Left renal cortex interstitium (tissue), 4 donors: ENCODE measurements at regions not wholly inside any gene's neighbourhood (a gene's known extent, or its start where the extent isn't known, plus 50 kb on each side); places are given as distances from the start of the nearest gene placed in this dataset.
"Not testable (repeated sequence)": the region's sequence is repeated elsewhere in the genome, so short reads cannot be mapped to it uniquely, and the experiment has no call there.

Source experiments
- DNase-seq, 4 donors: peaks; one replicate each; pipeline ENCODE4 v3.0.0-alpha.2; 2013; ENCODE audit warnings: low read depth in 4 of 4, low spot score in 2 of 4, missing footprints in 1 of 4

GRCh38 chr9:41367301-41367700 lies 178.2 kb upstream of the ZNG1F start:
- not testable (repeated sequence) for DNase-seq

- DNase-seq, result not testable (repeated sequence)
Measured at GRCh38 chr9:41361790-41362189, 172.7 kb upstream of the ZNG1F start.

DNA sequence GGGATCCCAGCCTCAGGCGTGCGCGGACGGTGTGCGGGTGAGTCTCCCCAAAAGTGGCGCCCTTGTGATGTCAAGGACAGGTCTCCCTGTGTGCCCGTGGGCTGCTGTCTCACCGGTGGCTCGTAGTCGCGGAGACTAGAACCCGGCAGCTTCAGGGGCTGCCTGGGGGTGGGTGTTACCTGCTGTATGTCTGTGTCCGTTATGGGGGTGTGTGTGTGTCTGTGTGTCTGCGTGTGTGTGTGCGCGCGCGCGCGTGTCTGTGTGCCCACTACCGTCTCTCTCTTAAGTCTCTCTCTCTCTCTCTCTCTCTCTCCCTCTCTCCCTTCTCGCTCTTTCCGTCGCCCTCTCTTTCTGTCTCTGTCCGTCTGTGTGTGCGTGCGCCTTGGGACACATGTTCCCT lies 170.0 kb upstream of the ZNG1F start:
- DNase-seq, result peak in 2 of 4 donors; percentile 24 to 51

- DNase-seq, result peak in 3 of 4 donors; percentile 47 to 59 (median 56)
Measured at GRCh38 chr9:41358682-41359081, 169.6 kb upstream of the ZNG1F start.

DNA sequence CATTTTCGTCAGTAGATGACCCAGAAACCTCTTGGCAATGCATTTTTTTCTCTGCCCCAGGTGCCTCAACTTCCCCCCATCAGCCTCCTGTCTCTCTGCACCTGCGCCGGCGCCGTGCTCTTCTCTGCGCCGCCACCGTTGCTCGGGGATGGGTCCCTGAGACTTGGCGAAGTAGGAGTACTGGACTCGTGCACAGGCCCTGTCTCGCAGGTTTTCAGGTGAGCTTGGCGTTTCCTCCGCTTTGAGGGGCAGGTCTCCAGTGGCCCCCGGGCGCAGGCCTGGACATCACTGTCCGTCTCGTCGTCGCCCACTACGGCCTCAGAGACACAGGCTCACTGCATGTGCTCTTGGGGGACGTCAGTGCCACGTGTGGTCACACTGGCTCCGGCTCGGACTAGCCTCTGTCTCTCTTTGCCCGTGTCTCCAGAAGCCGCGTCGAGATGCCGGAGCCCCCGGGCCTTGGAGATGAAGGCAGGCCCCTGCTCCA lies 168.8 kb upstream of the ZNG1F start:
- not testable (repeated sequence) for DNase-seq

GRCh38 chr9:41357350-41357748 lies 168.2 kb upstream of the ZNG1F start:
- not testable (repeated sequence) for DNase-seq

DNA sequence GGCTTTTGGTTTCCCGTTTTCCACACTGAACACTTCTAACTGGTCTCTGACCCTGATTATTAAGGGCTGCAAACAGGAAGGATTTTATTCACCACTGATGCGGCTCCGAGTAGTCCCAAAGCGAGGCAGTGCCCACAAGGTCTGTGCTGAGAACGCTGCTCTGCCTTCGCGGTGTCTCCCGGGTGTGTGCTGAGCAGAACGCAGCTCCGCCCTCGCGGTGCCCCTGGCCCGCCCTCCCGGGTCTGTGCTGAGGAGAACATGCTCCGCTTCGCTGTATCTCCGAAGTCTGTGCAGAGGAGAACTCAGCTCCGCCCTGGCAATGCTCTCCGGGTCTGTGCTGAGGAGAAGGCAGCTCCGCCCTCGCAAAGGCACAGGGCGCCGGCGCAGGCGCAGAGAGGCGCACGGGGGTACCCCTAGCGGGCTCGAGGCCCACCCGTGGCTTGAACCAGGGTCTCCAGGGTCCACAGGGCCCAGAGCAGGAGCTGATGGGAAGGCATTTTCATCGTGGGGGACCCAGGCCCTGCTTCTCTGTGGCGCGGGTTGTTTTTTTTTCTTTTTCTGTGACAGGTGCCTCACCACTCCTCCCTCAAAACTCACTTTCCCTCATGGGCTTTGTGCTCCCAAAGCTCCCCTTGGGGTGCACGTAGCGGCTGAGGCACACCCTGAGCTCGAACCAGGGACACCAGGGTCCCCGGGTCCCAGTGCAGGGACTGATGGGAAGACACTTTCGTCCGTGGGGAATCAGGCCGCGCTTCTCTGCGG lies 167.7 kb upstream of the ZNG1F start:
- DNase-seq, result peak in 1 of 4 donors; percentile 28

DNA sequence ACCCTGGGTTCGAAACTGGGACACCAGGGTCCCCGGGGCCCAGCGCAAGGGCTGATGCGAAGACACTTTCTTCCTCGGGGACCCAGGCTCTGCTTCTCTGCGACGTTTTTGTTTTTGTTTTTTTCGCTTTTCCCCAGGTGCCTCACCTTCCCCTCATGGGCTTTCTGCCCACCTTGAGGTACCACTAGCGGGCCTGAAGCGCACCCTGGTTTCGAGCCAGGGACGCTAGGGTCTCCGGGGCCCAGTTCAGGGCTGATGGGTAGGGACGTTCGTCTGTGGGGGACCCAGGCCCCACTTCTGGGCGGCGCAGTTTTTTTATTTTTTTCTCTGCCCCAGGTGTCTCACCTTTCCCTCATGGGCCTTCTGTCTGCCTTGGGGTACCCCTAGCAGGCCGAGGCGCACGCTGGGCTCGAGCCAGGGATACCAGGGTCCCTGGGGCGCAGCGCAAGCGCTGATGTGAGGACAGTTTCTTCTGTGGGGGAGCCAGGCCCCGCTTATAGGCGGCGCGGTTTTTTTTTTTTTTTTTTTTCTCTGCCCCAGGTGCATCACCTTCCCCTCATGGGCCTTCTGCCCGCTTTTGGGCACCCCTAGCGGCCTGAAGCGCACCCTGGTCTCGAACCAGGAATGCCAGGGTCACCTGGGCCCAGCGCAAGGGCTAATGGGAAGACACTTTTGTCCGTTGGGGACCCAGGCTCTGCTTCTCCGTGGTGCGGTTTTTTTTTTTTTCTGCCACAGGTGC lies 166.8 kb upstream of the ZNG1F start:
- not testable (repeated sequence) for DNase-seq

DNA sequence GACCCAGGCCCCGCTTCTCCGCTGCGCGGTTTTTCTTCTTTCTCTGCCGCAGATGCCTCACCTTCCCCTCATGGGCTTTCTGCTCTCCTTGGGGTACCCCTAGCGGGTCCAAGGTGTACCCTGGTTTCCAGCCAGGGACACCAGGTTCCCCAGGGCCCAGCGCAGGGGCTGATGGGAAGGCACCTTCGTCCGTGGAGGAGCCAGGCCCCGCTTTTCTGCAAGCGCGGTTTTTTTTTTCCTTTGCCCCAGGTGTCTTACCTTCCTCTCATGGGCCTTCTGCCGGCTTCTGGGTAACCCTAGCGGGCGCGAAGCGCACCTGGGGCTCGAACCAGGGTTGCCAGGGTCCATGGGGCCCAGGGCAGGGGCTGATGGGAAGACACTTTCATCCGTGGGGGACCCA lies 165.9 kb upstream of the ZNG1F start:
- not testable (repeated sequence) for DNase-seq

- not testable (repeated sequence) for DNase-seq
Measured at GRCh38 chr9:41354060-41354934, 165.2 kb upstream of the ZNG1F start.

GRCh38 chr9:41353026-41353425 lies 163.9 kb upstream of the ZNG1F start:
- DNase-seq, result not testable (repeated sequence)

- DNase-seq, result not testable (repeated sequence)
Measured at GRCh38 chr9:41352390-41352789, 163.3 kb upstream of the ZNG1F start.

DNA sequence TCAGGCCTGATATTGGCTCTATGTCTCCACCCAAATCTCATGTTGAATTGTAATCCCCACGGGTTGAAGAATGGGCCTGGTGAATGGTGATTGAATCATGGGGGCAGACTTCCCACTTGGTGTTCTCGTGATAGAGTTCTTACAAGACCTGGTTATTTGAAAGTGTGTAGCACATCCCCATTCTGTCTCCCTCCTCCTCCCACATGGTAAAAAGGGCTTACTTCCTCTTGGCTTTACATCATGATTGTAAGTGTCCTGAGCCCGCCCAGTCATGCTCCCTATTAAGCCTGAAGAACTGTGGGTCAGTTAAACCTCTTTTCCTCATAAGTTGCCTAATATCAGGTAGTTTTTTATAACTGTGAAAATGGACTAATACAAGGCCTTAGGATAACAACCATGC lies 158.8 kb upstream of the ZNG1F start:
- DNase-seq, result not testable (repeated sequence)

- not testable (repeated sequence) for DNase-seq
Measured at GRCh38 chr9:41332562-41332961, 143.4 kb upstream of the ZNG1F start.

- not testable (repeated sequence) for DNase-seq
Measured at GRCh38 chr9:41321277-41321676, 132.2 kb upstream of the ZNG1F start.

DNA sequence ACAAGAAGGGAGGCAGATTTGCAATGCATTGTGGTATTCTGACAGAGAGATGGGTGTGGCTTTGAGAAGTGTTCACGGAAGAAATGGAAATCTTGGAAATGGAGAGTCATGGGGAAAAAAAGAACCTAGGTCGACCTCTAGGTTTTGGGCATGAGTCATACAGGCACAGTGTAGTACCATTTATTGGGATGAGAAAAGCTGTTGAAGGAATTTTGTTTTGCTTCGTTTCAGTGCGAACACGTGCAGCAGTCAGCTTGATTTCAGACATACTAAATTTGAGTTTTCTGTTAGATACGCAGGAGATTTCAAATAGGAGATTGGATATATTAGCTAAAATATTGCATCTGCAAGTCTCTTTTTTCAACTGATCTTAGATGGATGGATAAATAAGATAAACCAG lies 119.8 kb upstream of the ZNG1F start:
- DNase-seq, result not testable (repeated sequence)

DNA sequence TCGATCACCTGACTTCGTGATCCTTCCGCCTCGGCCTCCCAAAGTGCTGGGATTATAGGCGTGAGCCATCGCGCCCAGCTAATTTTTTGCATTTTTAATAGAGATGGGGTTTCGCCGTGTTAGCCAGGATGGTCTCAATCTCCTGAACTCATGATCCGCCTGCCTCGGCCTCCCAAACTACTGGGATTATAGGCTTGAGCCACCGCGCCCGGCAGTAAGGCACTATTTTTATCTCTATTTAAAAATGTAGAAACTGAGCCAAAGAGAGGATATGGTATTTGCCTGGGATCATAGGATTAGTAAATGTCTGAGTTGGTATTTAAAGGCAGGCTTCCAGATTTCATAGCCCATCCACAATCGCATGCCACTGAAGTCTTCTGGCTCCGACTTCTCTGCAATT lies 96.6 kb upstream of the ZNG1F start:
- not testable (repeated sequence) for DNase-seq

DNA sequence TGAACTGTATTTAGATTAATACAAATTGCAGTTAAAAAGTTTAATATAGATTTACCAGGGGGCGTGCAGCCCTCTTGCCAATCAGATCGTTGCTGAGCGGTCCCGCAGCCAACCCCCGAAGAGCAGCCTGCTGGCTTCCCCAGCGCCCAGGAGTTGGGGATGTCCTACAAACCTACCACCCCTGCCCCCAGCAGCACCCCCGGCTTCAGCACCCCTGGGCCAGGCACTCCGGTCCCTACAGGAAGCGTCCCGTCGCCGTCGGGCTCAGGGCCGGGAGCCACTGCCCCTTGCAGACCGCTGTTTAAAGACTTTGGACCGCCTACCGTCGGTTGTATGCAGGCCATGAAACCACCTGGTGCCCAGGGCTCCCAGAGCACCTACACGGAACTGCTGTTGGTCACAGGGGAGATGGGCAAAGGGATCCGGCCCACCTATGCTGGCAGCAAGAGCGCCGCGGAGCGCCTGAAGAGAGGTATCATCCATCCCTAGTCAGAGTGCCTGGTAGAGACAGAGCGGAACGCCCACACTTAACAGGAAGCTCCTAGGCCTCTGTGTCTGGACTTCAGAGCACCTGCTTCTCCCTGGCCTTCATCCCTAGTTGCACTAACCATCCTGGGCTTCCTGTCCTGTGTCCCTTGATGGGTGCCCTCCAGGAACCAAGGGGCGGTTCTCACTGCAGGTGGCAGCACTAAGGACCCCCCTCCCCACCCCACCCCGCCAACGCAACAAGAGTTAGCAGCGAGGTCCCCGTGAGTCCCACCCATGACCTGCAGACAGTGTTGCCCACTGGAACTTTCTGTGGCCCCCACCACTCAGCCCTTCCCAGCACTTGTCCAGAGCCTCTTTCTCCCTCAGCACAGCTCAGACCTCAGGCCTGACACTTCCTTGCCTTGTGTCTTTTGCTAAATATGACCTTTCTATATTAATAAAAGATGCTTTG lies 91.5 kb upstream of the ZNG1F start:
- DNase-seq, result not testable (repeated sequence)

GRCh38 chr9:41279437-41279836 lies 90.3 kb upstream of the ZNG1F start:
- DNase-seq, result not testable (repeated sequence)

GRCh38 chr9:41279033-41279432 lies 89.9 kb upstream of the ZNG1F start:
- DNase-seq, result not testable (repeated sequence)
